HG02623 (cell line): ENCODE measurements at regions not wholly inside any gene's neighbourhood (a gene's known extent, or its start where the extent isn't known, plus 50 kb on each side); places are given as distances from the start of the nearest gene placed in this dataset.

ENCODE experiments used
- ATAC-seq: cut with Tn5 transposase; IDR thresholded peaks from one replicate; pipeline ENCODE4 v1.9.1; 2021; ENCODE audit warnings: moderate library complexity; ENCODE audit not compliant: unreplicated experiment

DNA sequence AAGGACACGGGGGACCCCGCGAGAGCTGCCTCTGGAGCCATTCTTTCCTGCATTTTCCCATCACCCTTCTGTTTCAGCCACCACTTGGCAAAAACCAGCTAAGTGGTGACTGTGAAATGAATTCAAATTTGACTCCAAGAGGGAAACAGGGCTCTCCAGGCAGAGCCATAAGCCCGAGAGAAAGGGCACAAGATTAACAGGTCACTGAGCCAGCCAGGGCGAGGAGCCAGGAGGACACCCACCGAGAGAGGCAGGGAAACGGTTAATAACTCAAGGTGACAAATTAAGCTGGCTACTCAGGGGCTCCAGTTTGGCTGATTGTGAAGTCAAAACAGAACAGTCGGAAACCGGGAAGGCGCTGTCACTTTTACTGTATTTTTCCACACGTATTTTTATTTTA lies 67.8 kb upstream of the SOX9 start:
- ATAC-seq: no peak

DNA sequence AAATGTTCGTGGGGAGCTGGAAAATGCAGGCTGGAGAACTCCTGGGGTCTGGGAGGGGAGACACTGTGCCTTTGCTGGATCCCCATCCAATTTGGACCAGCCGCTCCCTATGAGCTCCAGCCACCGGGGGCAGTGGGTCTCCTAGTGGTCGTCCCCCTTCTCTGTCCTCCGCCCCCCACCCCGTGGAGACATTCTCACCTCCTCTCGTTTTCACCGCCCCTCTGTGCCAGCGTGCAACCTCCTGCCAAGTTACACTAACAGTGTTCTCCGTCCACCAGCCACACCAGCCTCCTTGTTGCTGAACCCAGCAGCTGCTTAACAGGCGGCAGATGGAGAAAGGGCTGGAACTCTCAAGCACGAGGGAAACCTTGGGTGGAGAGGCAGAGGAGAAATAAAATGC lies 67.4 kb upstream of the SOX9 start:
- no peak for ATAC-seq

- no peak for ATAC-seq
Observed at GRCh38 chr17:72056155-72056554, 64.7 kb upstream of the SOX9 start.

DNA sequence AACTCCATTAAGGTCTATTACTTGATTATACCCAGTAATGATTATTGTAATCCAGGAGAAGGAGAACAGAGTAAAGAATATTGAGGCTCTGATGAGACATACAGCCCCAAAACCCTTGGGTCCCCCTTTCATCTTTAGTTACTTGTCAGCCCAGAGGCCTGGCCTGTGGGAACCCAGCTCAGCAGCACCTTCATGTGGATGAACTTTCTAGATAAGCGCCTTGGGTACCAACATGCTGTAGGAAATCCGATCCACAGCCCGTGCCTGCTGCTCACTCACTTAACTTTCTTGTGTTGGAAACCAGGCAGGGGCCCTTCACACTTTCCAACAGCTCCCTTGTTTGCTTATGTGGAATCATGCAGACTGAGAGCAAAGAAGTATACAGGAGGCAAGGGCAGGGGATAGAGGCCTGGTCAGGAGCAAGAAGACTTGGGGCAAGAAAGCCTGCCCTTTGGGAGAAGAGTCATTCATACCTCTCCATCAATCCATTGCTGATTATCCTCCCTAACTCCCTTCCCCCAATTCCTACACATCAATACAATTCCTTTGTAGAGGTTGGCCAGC lies 64.0 kb upstream of the SOX9 start:
- no peak for ATAC-seq

GRCh38 chr17:72060084-72060483 lies 60.7 kb upstream of the SOX9 start:
- no peak for ATAC-seq

GRCh38 chr17:72063262-72063661 lies 57.6 kb upstream of the SOX9 start:
- ATAC-seq: no peak

- ATAC-seq: no peak
Observed at GRCh38 chr17:72063756-72064450, 56.9 kb upstream of the SOX9 start.

GRCh38 chr17:72064606-72065193 lies 56.1 kb upstream of the SOX9 start:
- no peak for ATAC-seq

DNA sequence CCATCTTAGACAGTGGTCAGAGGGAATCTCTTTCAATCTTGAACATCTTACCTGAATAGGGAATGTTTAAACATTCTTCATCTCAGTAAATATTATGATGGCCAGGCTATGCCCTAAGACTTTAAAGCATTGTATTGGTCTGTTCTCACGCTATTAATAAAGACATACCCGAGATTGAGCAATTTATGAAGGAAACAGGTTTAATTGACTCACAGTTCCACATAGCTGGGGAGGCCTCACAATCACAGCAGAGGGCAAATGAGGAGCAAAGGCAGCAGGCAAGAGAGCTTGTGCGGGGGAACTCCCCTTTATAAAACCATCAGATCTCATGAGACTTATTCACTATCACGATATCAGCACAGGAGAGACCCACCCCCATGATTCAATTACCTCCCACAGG lies 55.3 kb upstream of the SOX9 start:
- no peak for ATAC-seq

- ATAC-seq: no peak
Observed at GRCh38 chr17:72068643-72069042, 52.2 kb upstream of the SOX9 start.

GRCh38 chr17:72069586-72070202 lies 51.1 kb upstream of the SOX9 start:
- no peak for ATAC-seq
